GM19455 (cell line): ENCODE measurements at regions not wholly inside any gene's neighbourhood (a gene's known extent, or its start where the extent isn't known, plus 50 kb on each side); places are given as distances from the start of the nearest gene placed in this dataset.

Source experiments
- ATAC-seq: cut with Tn5 transposase; IDR thresholded peaks from one replicate; pipeline ENCODE4 v1.9.1; 2021; ENCODE audit not compliant: unreplicated experiment

DNA sequence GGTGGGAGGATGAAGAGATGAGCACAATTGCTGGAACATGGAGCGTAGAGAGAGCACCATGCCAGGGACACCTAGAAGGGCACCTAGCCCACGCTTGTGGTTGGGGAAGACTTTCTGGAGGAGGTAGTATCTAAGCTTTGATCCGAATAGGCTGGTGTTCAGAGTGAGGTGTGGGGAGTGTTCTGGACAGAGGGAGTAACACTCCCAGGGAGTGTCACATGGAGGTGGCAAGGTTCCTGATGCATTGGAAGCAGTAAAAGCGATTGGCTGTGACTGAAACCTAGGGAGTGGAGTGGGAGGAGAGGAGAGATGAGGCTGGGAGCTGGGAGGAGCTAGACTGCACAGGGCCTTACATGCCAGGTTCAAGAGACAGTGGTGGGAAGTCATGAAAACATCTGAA is 188.0 kb upstream of the NCAM1 start:
- no peak for ATAC-seq

GRCh38 chr11:112776834-112777233 is 184.4 kb upstream of the NCAM1 start:
- no peak for ATAC-seq

GRCh38 chr11:112777283-112777751 is 183.9 kb upstream of the NCAM1 start:
- no peak for ATAC-seq

- ATAC-seq: no peak
Measured at GRCh38 chr11:112778091-112778876, 182.9 kb upstream of the NCAM1 start.

DNA sequence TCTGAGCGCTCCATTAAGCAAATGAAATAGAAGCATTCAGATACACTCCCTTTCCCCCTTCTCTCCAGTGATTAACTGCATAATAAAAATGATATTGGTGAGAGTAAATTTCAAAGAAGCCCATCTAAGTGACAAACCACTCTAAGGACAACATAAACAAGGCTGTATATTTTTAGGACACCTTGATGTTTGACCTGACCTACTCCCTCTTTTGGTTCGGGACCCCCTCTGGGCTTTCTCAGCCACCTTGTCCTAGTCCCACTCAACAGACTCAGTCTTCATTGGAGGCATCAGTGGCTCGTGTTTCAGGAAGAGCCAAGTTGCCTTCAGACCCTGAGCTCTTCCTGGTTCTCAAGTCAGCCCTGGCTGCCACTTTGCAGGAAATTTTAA is 182.3 kb upstream of the NCAM1 start:
- no peak for ATAC-seq

- ATAC-seq: no peak
Measured at GRCh38 chr11:112780351-112781087, 180.7 kb upstream of the NCAM1 start.

- ATAC-seq: no peak
Measured at GRCh38 chr11:112783945-112784322, 177.3 kb upstream of the NCAM1 start.

DNA sequence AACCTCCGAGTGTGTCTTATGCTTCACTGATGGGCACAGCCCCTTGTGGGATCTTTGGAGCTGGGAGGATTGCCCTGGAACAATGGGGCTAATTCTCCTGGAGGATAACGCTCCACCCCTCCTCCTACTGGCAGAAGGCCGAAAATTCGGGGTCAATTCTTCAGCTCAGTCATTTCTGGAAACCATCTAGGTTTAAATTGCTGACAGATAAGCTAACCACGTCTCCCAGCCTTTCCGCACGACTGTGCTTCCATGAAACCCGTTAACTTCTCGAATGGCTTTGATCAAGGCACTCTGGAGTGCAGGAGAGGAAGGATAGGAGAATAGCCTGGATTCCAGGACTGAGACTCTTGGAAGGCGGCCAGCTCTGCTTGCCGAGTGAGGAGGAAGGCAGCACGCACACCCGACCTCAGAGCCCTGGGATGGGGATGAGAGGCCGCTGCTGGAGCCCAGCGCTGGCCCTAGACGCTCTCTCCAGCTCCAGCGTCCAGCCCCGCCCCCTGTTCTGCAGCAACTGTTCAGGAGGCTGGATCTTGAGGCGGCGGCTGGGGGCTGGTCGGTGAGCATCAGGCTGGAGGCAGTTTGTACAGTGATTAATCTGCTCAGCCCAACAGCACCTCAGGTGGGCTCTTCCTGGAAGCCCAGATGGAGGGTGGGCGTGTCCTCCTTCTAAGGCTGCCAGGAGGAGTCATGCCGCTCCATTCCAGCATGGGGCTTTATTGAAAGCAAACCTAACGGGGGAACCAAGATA is 176.7 kb upstream of the NCAM1 start:
- ATAC-seq: no peak

DNA sequence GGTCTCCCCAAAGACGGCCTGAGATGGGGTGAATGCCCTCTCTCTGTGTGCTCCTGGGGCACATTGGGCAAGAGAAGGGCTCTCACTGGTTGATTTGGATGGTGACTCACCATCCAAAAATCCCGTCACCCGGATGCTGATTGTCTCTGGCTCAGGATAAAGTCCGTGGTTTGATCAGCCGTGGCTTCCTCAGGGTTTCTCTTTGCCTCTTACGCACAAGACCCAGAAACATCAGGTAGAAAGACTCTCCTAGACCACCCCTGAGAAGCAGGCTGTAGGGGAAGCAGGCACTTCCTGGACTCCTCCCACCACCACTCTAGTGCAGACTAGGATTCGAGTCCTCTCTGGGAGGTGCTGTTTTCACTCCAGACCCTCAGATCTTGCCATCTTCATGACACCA is 176.1 kb upstream of the NCAM1 start:
- no peak for ATAC-seq

GRCh38 chr11:112785719-112786118 is 175.5 kb upstream of the NCAM1 start:
- no peak for ATAC-seq

GRCh38 chr11:112786196-112786595 is 175.0 kb upstream of the NCAM1 start:
- no peak for ATAC-seq

DNA sequence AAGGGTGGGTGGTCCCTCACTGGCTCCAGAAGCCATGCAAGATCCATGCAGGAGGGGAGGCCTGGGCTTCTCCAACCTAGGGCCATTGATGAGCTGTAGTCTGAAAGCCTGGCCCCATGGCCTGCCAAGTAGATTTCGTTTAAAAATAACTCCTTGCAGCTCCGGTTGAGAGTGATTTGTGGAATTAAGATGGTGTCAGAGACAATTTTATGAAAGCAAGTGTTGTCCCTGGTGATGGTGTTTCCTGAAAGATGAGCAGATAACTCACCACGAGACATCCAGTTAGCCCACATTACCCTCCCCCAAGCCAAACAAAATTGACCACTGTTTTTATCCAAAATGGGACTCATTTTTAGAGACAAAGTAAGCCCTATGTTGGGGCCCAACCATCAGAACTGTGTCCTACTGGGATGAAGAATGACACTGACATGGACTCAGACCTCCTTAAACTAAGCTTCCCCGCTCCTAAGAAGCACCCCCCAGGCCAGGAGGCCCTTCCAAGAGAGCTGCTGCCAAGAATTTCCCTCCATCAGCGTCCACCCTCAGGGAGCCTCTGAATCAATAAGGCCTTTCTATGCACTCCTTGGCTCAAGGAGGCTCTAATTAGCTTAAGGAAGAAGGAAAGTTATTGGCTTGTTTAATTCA is 174.2 kb upstream of the NCAM1 start:
- ATAC-seq: no peak

DNA sequence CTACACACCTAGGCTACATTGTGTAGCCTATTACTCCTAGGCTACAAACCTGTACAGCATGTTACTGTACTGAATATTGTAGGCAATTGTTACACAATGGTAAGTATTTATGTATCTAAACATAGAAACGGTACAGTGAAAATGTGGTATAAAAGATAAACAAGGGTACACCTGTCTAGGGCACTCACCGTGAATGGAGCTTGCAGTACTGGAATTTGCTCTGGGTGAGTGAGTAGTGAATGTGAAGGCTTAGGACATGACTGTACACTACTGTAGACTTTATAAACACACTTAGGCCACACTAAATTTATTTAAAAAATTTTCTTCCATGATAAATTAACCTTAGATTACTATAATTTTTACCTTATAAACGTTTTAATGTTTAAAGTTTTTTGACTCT is 171.7 kb upstream of the NCAM1 start:
- no peak for ATAC-seq

- no peak for ATAC-seq
Measured at GRCh38 chr11:112790286-112790685, 170.9 kb upstream of the NCAM1 start.

DNA sequence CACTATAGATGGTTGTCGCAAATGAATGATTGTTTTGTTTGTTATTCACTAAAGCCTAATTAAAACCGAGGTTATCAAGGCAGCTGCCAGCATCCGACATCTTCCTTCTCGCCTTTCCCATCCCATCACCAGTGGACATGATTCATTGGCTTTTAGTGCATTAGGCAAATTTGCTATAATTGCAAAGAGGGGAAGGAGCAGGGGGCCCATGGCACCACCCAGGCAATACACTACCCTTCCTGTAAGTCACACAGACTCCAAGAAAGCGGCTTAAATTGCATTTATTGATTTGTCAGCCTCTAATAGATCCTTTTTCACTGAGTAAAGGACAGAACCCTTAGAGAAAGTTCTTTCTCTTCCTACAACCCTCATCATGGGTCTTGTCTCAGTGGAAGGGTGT is 169.2 kb upstream of the NCAM1 start:
- ATAC-seq: no peak

GRCh38 chr11:112793416-112793815 is 167.8 kb upstream of the NCAM1 start:
- ATAC-seq: no peak

GRCh38 chr11:112794331-112794846 is 166.8 kb upstream of the NCAM1 start:
- ATAC-seq: no peak

DNA sequence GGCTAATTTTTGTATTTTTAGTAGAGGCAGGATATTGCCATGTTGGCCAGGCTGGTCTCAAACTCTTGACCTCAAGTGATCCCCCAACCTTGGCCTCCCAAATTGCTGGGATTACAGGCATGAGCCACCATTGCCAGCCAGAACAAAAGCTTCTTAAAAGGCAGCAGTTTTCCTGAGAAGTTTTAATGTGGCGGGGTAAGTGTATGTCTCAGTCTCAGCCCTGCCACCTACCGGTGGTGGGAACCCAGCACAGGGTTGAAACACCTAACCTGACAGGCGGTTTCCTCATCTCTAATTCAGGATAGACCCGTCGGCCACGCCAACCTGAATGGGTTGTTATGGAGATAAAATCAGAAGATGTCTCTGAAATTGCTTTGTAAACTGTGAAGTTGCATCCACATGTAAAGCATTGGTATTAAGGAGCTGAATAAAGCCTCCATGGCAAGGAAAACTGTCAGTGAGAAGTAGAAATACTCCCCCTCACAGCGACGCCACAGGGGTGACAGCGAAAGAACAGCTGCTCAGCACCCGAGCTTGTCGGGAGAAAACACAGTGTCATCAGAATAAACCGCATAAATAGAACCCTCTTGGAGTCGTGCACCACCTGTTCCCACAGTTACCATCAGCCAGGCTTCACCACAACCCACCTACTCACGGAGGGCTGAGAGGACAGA is 165.9 kb upstream of the NCAM1 start:
- no peak for ATAC-seq

DNA sequence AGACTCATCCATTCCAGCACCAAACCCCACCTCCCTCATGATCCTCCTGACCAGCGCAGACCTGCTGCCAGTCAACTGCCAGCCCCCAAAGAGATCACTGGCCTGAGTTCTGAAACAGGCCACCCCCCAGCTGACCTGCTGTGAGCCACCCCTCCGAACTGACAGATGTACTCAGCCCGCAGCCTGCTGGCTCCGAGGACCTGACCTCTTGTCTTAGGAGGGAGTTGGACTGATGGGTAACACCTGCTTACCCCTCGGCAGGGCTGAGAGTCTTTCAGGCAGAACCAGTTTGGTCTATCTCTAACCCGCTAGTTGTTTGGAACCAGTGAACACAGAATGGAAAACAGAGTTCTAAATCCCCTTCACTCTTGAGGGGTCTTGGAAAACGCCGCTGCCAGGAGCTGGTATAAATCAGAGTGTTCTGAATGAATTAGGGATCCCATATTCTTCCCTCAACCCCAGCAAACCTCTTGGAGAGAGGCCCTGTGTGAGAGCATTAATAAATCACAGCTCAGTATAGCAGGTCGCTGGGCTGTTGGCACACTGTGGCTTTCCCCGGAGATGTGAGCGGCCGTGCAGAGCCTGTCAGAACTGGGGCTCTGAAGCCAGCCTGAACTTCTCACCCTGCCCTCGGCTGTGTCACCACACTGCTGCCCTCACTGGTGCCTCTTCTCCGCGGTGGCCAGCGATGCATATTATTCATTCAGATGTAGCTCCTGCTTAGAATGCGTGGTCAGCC is 165.1 kb upstream of the NCAM1 start:
- ATAC-seq: no peak

DNA sequence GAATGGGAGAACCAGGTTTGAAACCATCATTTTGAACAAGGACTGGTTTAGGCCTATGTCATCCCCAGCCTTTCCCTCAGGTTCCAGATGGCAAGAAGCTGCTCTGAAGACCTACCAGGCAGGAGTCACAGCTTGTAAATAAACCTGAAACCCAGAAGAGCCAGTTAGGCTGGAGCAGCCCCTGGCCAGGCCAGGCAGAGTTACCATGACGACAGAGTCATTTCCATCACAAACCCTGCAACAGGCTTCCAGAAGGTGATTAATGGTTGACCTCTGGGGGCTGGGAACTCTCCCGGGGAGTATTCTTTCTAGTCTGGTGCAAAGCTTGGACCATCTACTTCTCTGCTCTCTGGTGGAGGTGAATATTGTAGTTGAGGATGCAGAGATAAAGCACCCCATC is 164.1 kb upstream of the NCAM1 start:
- no peak for ATAC-seq
